Suprapubic skin (tissue), 3 donors: ENCODE measurements at regions not wholly inside any gene's neighbourhood (a gene's known extent, or its start where the extent isn't known, plus 50 kb on each side); places are given as distances from the start of the nearest gene placed in this dataset.

Experiments used
- CTCF ChIP-seq, 2 donors: fragments of 200-600 bp in 1 of 2; fragments of 450-650 bp in 1 of 2; sonication (generic) in 1 of 2; IDR thresholded peaks; one replicate each; pipeline ENCODE4 v1.5.1; 2016 to 2019; ENCODE audit warnings: antibody characterized with exemption in 2 of 2, mild to moderate bottlenecking in 1 of 2, moderate library complexity in 1 of 2
- POLR2A ChIP-seq, 2 donors: fragments of 450-650 bp; IDR thresholded peaks; one replicate each; pipeline ENCODE4 v1.6.1; 2017; ENCODE audit warnings: antibody characterized with exemption in 2 of 2, mild to moderate bottlenecking in 2 of 2, moderate library complexity in 2 of 2

- TF ChIP-seq POLR2A (IDR thresholded peaks at IDR 0.05) = no peak
- no peak for TF ChIP-seq CTCF (IDR thresholded peaks at IDR 0.05)
Observed at GRCh38 chr2:215553946-215554345, 118.1 kb upstream of the FN1 start.
